COLO668 (cell line): ENCODE measurements at regions not wholly inside any gene's neighbourhood (a gene's known extent, or its start where the extent isn't known, plus 50 kb on each side); places are given as distances from the start of the nearest gene placed in this dataset.

Experiments
- DNase-seq: peaks from one replicate; lab custom pipeline; 2025; ENCODE audit not compliant: unreplicated experiment; lab: John Stamatoyannopoulos, UW

DNA sequence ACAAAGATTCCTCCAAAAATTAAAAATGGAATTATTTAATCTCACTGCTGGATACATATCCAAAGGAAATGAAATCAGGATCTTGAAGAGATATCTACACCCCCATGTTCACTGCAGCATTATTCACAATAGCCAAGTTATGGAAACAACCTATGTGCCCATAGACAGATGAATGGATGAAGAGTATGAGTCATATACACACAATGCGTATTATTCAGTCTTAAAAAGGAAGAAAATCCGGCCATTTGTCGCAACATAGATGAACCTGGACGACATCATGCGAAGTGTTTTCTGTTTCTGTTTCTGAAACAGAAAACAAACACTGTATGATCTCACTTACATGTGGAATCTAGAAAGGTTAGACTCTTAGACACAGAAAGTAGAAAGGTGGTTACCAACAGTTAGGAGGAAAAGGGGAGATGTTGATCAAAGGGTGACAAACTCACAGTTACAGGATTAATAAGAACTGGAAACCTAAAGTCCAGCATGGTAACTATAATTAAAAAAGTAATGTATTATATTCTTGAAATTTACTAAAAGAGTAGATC is 87.8 kb upstream of the ERBB4 start:
- DNase-seq, result no peak

DNA sequence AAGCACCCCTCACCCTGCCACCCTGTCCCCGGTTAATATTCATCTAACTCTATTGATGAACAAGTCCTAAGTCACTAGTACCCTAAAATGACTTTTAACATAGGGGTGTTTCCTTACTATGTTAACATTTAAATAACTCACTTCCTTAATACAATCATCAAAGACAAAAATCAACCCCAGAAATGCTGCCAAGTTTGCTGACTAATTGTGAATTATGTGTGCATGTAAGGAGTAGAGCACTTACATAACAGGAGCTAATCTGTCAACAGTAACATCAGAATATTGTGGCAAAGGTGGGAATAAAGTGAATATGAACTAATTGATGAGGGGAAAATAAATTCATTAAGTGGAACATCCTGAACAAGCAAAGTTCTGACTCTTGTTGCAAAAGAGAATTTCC is 81.4 kb upstream of the ERBB4 start:
- DNase-seq, result no peak

- no peak for DNase-seq
Measured at GRCh38 chr2:212618636-212619035, 80.0 kb upstream of the ERBB4 start.

DNA sequence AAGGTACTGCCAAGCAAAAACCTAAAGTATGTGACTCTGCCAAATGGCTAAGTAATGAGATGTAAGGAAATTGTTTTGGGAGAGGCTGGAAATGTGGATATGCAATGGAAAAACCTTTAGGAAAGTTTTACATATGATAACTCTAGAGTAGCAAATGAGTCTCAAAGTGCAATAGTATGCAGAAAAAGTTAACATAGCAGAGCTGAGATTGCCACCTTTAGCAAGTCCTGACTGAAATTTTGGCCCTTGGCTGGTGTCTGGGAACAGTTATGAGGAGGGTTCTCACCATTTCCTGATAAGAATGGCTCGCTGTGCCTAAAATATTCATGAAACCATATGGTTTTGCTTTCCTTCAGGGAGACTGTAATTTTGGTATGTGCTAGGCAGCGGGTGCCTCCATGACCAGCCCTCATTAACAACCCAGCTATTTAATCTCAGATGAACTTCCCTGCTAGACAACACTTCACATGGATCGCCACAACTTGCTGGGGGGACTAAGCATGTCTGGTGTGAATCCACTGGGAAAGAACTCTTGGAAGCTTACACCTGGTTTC is 72.3 kb upstream of the ERBB4 start:
- no peak for DNase-seq

- no peak for DNase-seq
Measured at GRCh38 chr2:212609479-212609878, 70.9 kb upstream of the ERBB4 start.

DNA sequence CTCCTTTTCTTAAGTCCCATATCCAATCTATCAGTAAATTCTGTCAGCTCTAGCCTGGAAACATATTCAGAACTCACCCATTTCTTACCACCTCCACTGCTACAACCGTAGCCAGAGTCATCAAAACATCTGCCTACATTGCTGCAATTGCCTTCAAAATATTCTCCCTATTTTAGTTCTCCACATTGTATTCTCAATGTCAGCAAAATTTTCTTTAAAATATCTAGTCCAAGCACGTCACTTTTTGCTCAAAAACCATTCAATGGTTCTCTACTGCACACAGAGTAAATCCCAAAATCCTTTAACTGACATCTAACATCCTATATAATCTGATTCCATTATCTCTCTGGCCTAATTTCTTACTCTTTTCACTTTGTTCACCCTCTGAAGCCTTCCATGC is 68.5 kb upstream of the ERBB4 start:
- no peak for DNase-seq

- no peak for DNase-seq
Measured at GRCh38 chr2:212606232-212606631, 67.6 kb upstream of the ERBB4 start.

DNA sequence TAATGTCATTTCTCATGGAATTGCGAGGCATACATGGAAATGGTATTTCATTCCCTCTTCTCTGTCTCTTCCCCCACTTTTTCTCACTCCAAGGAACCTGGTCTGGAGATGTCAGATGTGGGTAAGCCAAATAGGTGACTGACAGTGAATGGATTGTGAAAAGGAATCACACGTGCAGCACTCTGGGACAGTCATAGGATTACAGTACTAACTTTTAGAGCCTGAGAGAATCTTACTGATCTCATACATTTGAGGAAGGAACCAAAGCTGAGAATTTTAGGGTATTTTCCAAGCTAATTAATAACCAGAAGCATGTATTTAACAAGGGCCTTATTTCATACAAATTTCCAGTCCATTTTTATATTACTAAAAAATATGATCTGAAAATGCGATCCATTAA is 58.1 kb upstream of the ERBB4 start:
- no peak for DNase-seq

DNA sequence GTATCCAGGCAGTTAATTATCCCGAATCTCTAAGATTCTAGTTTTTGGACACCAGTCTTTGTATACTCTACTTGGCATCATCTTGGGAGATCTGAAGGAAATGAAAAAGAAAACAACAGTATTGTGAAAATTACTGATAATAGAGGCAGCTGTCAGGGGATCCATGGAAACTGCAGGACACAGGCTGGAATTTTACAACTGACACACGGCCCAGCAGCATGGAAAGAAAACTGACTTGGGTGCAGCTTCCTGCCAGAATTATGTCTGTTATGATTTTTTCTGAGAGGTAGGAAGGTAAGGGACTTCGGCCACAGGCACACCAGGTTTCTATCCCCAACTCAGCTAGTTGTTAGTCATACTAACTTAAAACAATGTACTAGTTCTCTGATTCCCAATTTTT is 57.7 kb upstream of the ERBB4 start:
- no peak for DNase-seq

- DNase-seq, result no peak
Measured at GRCh38 chr2:212595036-212595654, 56.5 kb upstream of the ERBB4 start.

DNA sequence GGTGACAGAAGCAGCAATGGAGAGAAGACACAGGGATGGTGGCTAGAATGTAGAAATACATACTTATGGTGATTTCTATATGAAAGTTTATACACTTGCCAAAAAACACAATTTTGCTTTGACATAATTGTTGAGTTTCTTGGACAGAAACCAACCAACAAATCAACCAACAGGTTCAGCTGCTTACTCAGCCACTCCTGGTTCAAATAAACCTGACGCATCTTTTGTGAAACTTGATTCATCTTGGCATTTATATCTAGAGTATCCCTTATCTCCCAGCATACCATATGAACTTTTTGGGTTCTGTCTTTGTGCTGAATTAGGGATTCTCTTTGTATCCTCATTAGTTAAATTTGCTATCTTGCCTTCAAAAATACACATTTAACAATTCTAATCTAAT is 54.1 kb upstream of the ERBB4 start:
- DNase-seq, result no peak
